Suprapubic skin (tissue), 4 donors: ENCODE measurements at regions not wholly inside any gene's neighbourhood (a gene's known extent, or its start where the extent isn't known, plus 50 kb on each side); places are given as distances from the start of the nearest gene placed in this dataset.

Source experiments
- DNase-seq, 2 donors: peaks; one replicate each; pipeline ENCODE4 v3.0.0-alpha.2; 2019; ENCODE audit warnings: low spot score in 2 of 2
- H3K27ac ChIP-seq: fragments of 200-600 bp; sonication (generic); one replicate; pipeline ENCODE4 v1.5.1; 2019
- H3K27me3 ChIP-seq: fragments of 200-600 bp; sonication (generic); one replicate; pipeline ENCODE4 v1.5.1; 2019
- H3K36me3 ChIP-seq: fragments of 200-600 bp; sonication (generic); one replicate; pipeline ENCODE4 v1.5.1; 2019
- H3K4me1 ChIP-seq: fragments of 200-600 bp; sonication (generic); one replicate; pipeline ENCODE4 v1.5.1; 2019
- H3K4me3 ChIP-seq: fragments of 200-600 bp; sonication (generic); one replicate; pipeline ENCODE4 v1.5.1; 2019; ENCODE audit warnings: mild to moderate bottlenecking
- H3K9me3 ChIP-seq: fragments of 200-600 bp; sonication (generic); one replicate; pipeline ENCODE4 v1.5.1; 2019
- CTCF ChIP-seq, 2 donors: fragments of 200-600 bp in 1 of 2; fragments of 450-650 bp in 1 of 2; sonication (generic) in 1 of 2; IDR thresholded peaks; one replicate each; pipeline ENCODE4 v1.5.1; 2016 to 2019; ENCODE audit warnings: antibody characterized with exemption in 2 of 2, mild to moderate bottlenecking in 1 of 2, moderate library complexity in 1 of 2
- EP300 ChIP-seq: sonication (generic); formaldehyde crosslinking; IDR thresholded peaks from one replicate; pipeline ENCODE4 v1.6.1; 2017; ENCODE audit warnings: antibody characterized with exemption
- POLR2A ChIP-seq, 2 donors: fragments of 450-650 bp; IDR thresholded peaks; one replicate each; pipeline ENCODE4 v1.6.1; 2017; ENCODE audit warnings: antibody characterized with exemption in 2 of 2, mild to moderate bottlenecking in 2 of 2, moderate library complexity in 2 of 2
- POLR2AphosphoS5 ChIP-seq, 3 donors: sonication (generic); formaldehyde crosslinking; IDR thresholded peaks; one replicate each; pipeline ENCODE4 v1.6.1; 2017; ENCODE audit warnings: antibody characterized with exemption in 3 of 3
- WGBS: methylation state at CpG from one replicate; pipeline ENCODE4 v1.1.5; 2018; 5-methylcytosine and 5-hydroxymethylcytosine counted together

- no peaks in the 10 kb centered on the region for H3K4me1 ChIP-seq
- no peak for DNase-seq
- no peak overlapping the region for H3K27ac ChIP-seq
- H3K27me3 ChIP-seq: no peaks in the 10 kb centered on the region
- no peaks in the 10 kb centered on the region for H3K36me3 ChIP-seq
- no peaks in the 10 kb centered on the region for H3K9me3 ChIP-seq
- 93% methylated on average over 1 of the region's 1 CpG for WGBS
- no peak overlapping the region for H3K4me3 ChIP-seq
- TF ChIP-seq POLR2AphosphoS5 (IDR thresholded peaks at IDR 0.05) (no peak), EP300 (no peak), CTCF (IDR thresholded peaks at IDR 0.05) (no peak), POLR2A (IDR thresholded peaks at IDR 0.05) (no peak)
Observed at GRCh38 chr4:129821073-129821472, 725.1 kb downstream of the C4orf33 start.

- no peaks in the 10 kb centered on the region for H3K4me1 ChIP-seq
Observed at GRCh38 chr4:129821963-129822362, 726.0 kb downstream of the C4orf33 start.

GRCh38 chr4:129822701-129823100 lies 726.7 kb downstream of the C4orf33 start:
- Histone ChIP-seq H3K36me3 (no peaks in the 10 kb centered on the region), H3K4me3 (no peak overlapping the region), H3K9me3 (no peaks in the 10 kb centered on the region), H3K27ac (no peak overlapping the region), H3K4me1 (no peaks in the 10 kb centered on the region), H3K27me3 (no peaks in the 10 kb centered on the region)
- TF ChIP-seq CTCF (IDR thresholded peaks at IDR 0.05) (no peak), EP300 (no peak), POLR2AphosphoS5 (IDR thresholded peaks at IDR 0.05) (no peak), POLR2A (IDR thresholded peaks at IDR 0.05) (no peak)
- 54% methylated on average over 2 of the region's 2 CpGs for WGBS
- no peak for DNase-seq

More at GRCh38 chr4:129821963-129822362, 726.0 kb downstream of the C4orf33 start:
- Histone ChIP-seq H3K9me3 (no peaks in the 10 kb centered on the region), H3K27ac (no peak overlapping the region), H3K36me3 (no peaks in the 10 kb centered on the region), H3K27me3 (no peaks in the 10 kb centered on the region), H3K4me3 (no peak overlapping the region)
- no peak for DNase-seq
- TF ChIP-seq CTCF (IDR thresholded peaks at IDR 0.05) (no peak), POLR2A (IDR thresholded peaks at IDR 0.05) (no peak), EP300 (no peak), POLR2AphosphoS5 (IDR thresholded peaks at IDR 0.05) (no peak)

- Histone ChIP-seq H3K36me3 (no peaks in the 10 kb centered on the region), H3K4me1 (no peaks in the 10 kb centered on the region), H3K9me3 (no peaks in the 10 kb centered on the region), H3K27ac (no peak overlapping the region), H3K27me3 (no peaks in the 10 kb centered on the region), H3K4me3 (no peak overlapping the region)
- TF ChIP-seq CTCF (IDR thresholded peaks at IDR 0.05) (no peak), POLR2AphosphoS5 (IDR thresholded peaks at IDR 0.05) (no peak), EP300 (no peak), POLR2A (IDR thresholded peaks at IDR 0.05) (no peak)
- DNase-seq: no peak
Observed at GRCh38 chr4:129823105-129823504, 727.2 kb downstream of the C4orf33 start.

GRCh38 chr4:129829373-129829772 lies 733.4 kb downstream of the C4orf33 start:
- 87% methylated on average over 2 of the region's 2 CpGs for WGBS
- H3K4me1 ChIP-seq: no peaks in the 10 kb centered on the region
- no peak overlapping the region for H3K4me3 ChIP-seq
- TF ChIP-seq POLR2AphosphoS5 (IDR thresholded peaks at IDR 0.05) (no peak), EP300 (no peak), POLR2A (IDR thresholded peaks at IDR 0.05) (no peak), CTCF (IDR thresholded peaks at IDR 0.05) (no peak)
- no peaks in the 10 kb centered on the region for H3K36me3 ChIP-seq
- no peaks in the 10 kb centered on the region for H3K9me3 ChIP-seq
- DNase-seq: no peak
- H3K27ac ChIP-seq: no peak overlapping the region
- no peaks in the 10 kb centered on the region for H3K27me3 ChIP-seq
